ENCODE measurements at regions not wholly inside any gene's neighbourhood (a gene's known extent, or its start where the extent isn't known, plus 50 kb on each side); places are given as distances from the start of the nearest gene placed in this dataset.

- Histone ChIP-seq H3K4me3 (ENCODE audit: low read length) (no peak overlapping the region), H3K27me3 (ENCODE audit: insufficient read depth, low read length) (no peaks in the 10 kb centered on the region), H3K4me1 (ENCODE audit: insufficient read depth, low read length) (peaks cover 23% of the 10 kb centered on the region), H3K9me3 (ENCODE audit: low read depth, low read length) (no peaks in the 10 kb centered on the region)
Observed at GRCh38 chr11:129324533-129325175, 51.0 kb upstream of the BARX2 start.

GRCh38 chr11:129323896-129324502 is 51.6 kb upstream of the BARX2 start:
- Histone ChIP-seq H3K4me3 (ENCODE audit: low read length) (no peak overlapping the region), H3K4me1 (ENCODE audit: insufficient read depth, low read length) (peaks cover 23% of the 10 kb centered on the region), H3K27me3 (ENCODE audit: insufficient read depth, low read length) (no peaks in the 10 kb centered on the region), H3K9me3 (ENCODE audit: low read depth, low read length) (no peaks in the 10 kb centered on the region)

- H3K4me1 ChIP-seq (ENCODE audit: insufficient read depth, low read length) = peaks cover 28% of the 10 kb centered on the region
Observed at GRCh38 chr11:129322941-129323340, 52.7 kb upstream of the BARX2 start.

GRCh38 chr11:129321076-129321475 is 54.6 kb upstream of the BARX2 start:
- H3K4me3 ChIP-seq (ENCODE audit: low read length) = no peak overlapping the region
- no peaks in the 10 kb centered on the region for H3K27me3 ChIP-seq (ENCODE audit: insufficient read depth, low read length)
- H3K9me3 ChIP-seq (ENCODE audit: low read depth, low read length) = no peaks in the 10 kb centered on the region
- peaks cover 37% of the 10 kb centered on the region for H3K4me1 ChIP-seq (ENCODE audit: insufficient read depth, low read length)

More at GRCh38 chr11:129322941-129323340, 52.7 kb upstream of the BARX2 start:
- Histone ChIP-seq H3K9me3 (ENCODE audit: low read depth, low read length) (no peaks in the 10 kb centered on the region), H3K27me3 (ENCODE audit: insufficient read depth, low read length) (no peaks in the 10 kb centered on the region), H3K4me3 (ENCODE audit: low read length) (no peak overlapping the region)

GRCh38 chr11:129320494-129320893 is 55.2 kb upstream of the BARX2 start:
- H3K9me3 ChIP-seq (ENCODE audit: low read depth, low read length) = no peaks in the 10 kb centered on the region
- no peaks in the 10 kb centered on the region for H3K27me3 ChIP-seq (ENCODE audit: insufficient read depth, low read length)
- H3K4me3 ChIP-seq (ENCODE audit: low read length) = no peak overlapping the region
- H3K4me1 ChIP-seq (ENCODE audit: insufficient read depth, low read length) = peaks cover 37% of the 10 kb centered on the region

GRCh38 chr11:129319751-129320150 is 55.9 kb upstream of the BARX2 start:
- H3K27me3 ChIP-seq (ENCODE audit: insufficient read depth, low read length) = no peaks in the 10 kb centered on the region
- H3K9me3 ChIP-seq (ENCODE audit: low read depth, low read length) = no peaks in the 10 kb centered on the region
- H3K4me1 ChIP-seq (ENCODE audit: insufficient read depth, low read length) = peaks cover 34% of the 10 kb centered on the region
- no peak overlapping the region for H3K4me3 ChIP-seq (ENCODE audit: low read length)

GRCh38 chr11:129319201-129319600 is 56.4 kb upstream of the BARX2 start:
- Histone ChIP-seq H3K4me1 (ENCODE audit: insufficient read depth, low read length) (peaks cover 28% of the 10 kb centered on the region), H3K4me3 (ENCODE audit: low read length) (no peak overlapping the region), H3K27me3 (ENCODE audit: insufficient read depth, low read length) (no peaks in the 10 kb centered on the region), H3K9me3 (ENCODE audit: low read depth, low read length) (no peaks in the 10 kb centered on the region)

GRCh38 chr11:129317571-129317970 is 58.1 kb upstream of the BARX2 start:
- no peaks in the 10 kb centered on the region for H3K9me3 ChIP-seq (ENCODE audit: low read depth, low read length)
- no peak overlapping the region for H3K4me3 ChIP-seq (ENCODE audit: low read length)
- H3K4me1 ChIP-seq (ENCODE audit: insufficient read depth, low read length) = peaks cover 25% of the 10 kb centered on the region
- H3K27me3 ChIP-seq (ENCODE audit: insufficient read depth, low read length) = no peaks in the 10 kb centered on the region

GRCh38 chr11:129316781-129317180 is 58.9 kb upstream of the BARX2 start:
- H3K4me3 ChIP-seq (ENCODE audit: low read length) = no peak overlapping the region
- H3K27me3 ChIP-seq (ENCODE audit: insufficient read depth, low read length) = no peaks in the 10 kb centered on the region
- H3K9me3 ChIP-seq (ENCODE audit: low read depth, low read length) = no peaks in the 10 kb centered on the region
- peaks cover 25% of the 10 kb centered on the region for H3K4me1 ChIP-seq (ENCODE audit: insufficient read depth, low read length)

GRCh38 chr11:129315781-129316579 is 59.7 kb upstream of the BARX2 start:
- Histone ChIP-seq H3K4me1 (ENCODE audit: insufficient read depth, low read length) (peaks cover 25% of the 10 kb centered on the region), H3K27me3 (ENCODE audit: insufficient read depth, low read length) (no peaks in the 10 kb centered on the region), H3K9me3 (ENCODE audit: low read depth, low read length) (no peaks in the 10 kb centered on the region), H3K4me3 (ENCODE audit: low read length) (no peak overlapping the region)

GRCh38 chr11:129314371-129314770 is 61.3 kb upstream of the BARX2 start:
- peaks cover 25% of the 10 kb centered on the region for H3K4me1 ChIP-seq (ENCODE audit: insufficient read depth, low read length)
- H3K4me3 ChIP-seq (ENCODE audit: low read length) = no peak overlapping the region
- H3K27me3 ChIP-seq (ENCODE audit: insufficient read depth, low read length) = no peaks in the 10 kb centered on the region
- no peaks in the 10 kb centered on the region for H3K9me3 ChIP-seq (ENCODE audit: low read depth, low read length)

- no peaks in the 10 kb centered on the region for H3K9me3 ChIP-seq (ENCODE audit: low read depth, low read length)
- peaks cover 25% of the 10 kb centered on the region for H3K4me1 ChIP-seq (ENCODE audit: insufficient read depth, low read length)
- no peaks in the 10 kb centered on the region for H3K27me3 ChIP-seq (ENCODE audit: insufficient read depth, low read length)
- H3K4me3 ChIP-seq (ENCODE audit: low read length) = no peak overlapping the region
Observed at GRCh38 chr11:129313541-129314297, 61.9 kb upstream of the BARX2 start.

GRCh38 chr11:129312730-129313503 is 62.7 kb upstream of the BARX2 start:
- Histone ChIP-seq H3K4me3 (ENCODE audit: low read length) (no peak overlapping the region), H3K4me1 (ENCODE audit: insufficient read depth, low read length) (peaks cover 19% of the 10 kb centered on the region), H3K27me3 (ENCODE audit: insufficient read depth, low read length) (no peaks in the 10 kb centered on the region), H3K9me3 (ENCODE audit: low read depth, low read length) (no peaks in the 10 kb centered on the region)

- H3K9me3 ChIP-seq (ENCODE audit: low read depth, low read length) = no peaks in the 10 kb centered on the region
Observed at GRCh38 chr11:129308241-129308865, 67.3 kb upstream of the BARX2 start.

More at GRCh38 chr11:129308241-129308865, 67.3 kb upstream of the BARX2 start:
- Histone ChIP-seq H3K4me3 (ENCODE audit: low read length) (no peak overlapping the region), H3K27me3 (ENCODE audit: insufficient read depth, low read length) (no peaks in the 10 kb centered on the region), H3K4me1 (ENCODE audit: insufficient read depth, low read length) (no peaks in the 10 kb centered on the region)

Measured in mononuclear cell (primary cell).